Adrenal gland (tissue), 9 donors: ENCODE measurements at regions not wholly inside any gene's neighbourhood (a gene's known extent, or its start where the extent isn't known, plus 50 kb on each side); places are given as distances from the start of the nearest gene placed in this dataset.

Experiments
- DNase-seq, 7 donors: peaks; one replicate each; pipeline ENCODE4 v3.0.0-alpha.2; 2019 to 2020
- H3K27ac ChIP-seq, 5 donors: fragments of 200-600 bp; sonication (generic) in 4 of 5; 1 replicate in 3 of 5; 2 replicates in 2 of 5; pipeline versions ENCODE4 v1.5.1 to v1.8.0; 2016 to 2020; ENCODE audit warnings: mild to moderate bottlenecking in 1 of 5
- H3K27me3 ChIP-seq: fragments of 200-600 bp; 2 replicates; pipeline ENCODE4 v1.8.0; 2021
- H3K36me3 ChIP-seq, 2 donors: fragments of 200-600 bp; replicated peaks in 1 of 2; 1 replicate in 1 of 2; 2 replicates in 1 of 2; pipeline versions ENCODE4 v1.5.1 to v1.8.0; 2018 to 2022
- H3K4me1 ChIP-seq, 2 donors: fragments of 200-600 bp; replicated peaks in 1 of 2; 1 replicate in 1 of 2; 2 replicates in 1 of 2; pipeline versions ENCODE4 v1.5.1 to v1.8.0; 2018 to 2021
- H3K4me3 ChIP-seq, 4 donors: fragments of 200-600 bp; sonication (generic) in 3 of 4; one replicate each; pipeline ENCODE4 v1.5.1; 2016 to 2018
- H3K9me3 ChIP-seq, 3 donors: fragments of 200-600 bp; sonication (generic) in 1 of 3; replicated peaks in 1 of 3; 1 replicate in 2 of 3; 2 replicates in 1 of 3; pipeline versions ENCODE4 v1.5.1 to v1.8.0; 2016 to 2021
- POLR2A ChIP-seq, 2 donors: fragments of 450-650 bp; IDR thresholded peaks; one replicate each; pipeline ENCODE4 v1.6.1; 2017; ENCODE audit warnings: antibody characterized with exemption in 2 of 2, mild to moderate bottlenecking in 2 of 2, moderate library complexity in 1 of 2
- WGBS, 4 donors: extraction: QIAGEN DNeasy Blood & Tissue Kit in 2 of 4; methylation state at CpG; one replicate each; pipeline versions ENCODE4 v1.1.5 to v1.1.7; 2013 to 2017; 5-methylcytosine and 5-hydroxymethylcytosine counted together
- intact Hi-C, 2 donors: fragments of 100-400 bp; cut with DNase I; formaldehyde crosslinking; loops; one replicate each; pipeline versions ENCODE4 v1.14.1 to v1.15.0; 2022 to 2023
- TF ChIP-seq, protein P1 (sequence below), 6 experiments: fragments of 450-650 bp in 4 of 6; fragments of 200-600 bp in 2 of 6; sonication (generic) in 1 of 6; IDR thresholded peaks; 1 replicate in 5 of 6; 2 replicates in 1 of 6; pipeline versions ENCODE4 v1.5.1 to v1.8.0; 2016 to 2021; ENCODE audit warnings: antibody characterized with exemption in 6 of 6, mild to moderate bottlenecking in 2 of 6, moderate library complexity in 1 of 6
- donor health status: healthy with polysubstance abuse.
- donor health status: Bipolar disorder and iron deficiency.
- donor health status: DM: yes; HTN: yes; CAD: no.
- donor health status: DM: no; HTN: no; CAD: no.
- donor health status: DM: no; HTN: no; CAD: no.

DNA sequence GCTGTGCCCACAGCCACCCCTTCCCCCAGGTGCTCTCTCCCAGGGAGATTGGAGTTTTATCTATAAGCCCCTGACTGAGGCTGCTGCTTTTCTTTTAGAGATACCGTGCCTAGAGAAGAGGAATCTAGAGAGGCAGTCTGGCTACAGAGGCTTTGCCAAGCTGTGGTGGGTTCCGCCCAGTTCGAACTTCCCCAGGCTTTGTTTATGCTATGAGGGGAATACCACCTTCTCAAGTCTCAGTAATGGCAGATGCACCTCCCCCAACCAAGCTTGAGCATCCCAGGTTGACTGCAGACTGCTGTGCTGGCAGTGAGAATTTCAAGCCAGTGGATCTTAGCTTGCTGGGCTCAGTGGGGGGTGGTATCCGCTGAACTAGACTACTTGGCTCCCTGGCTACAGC lies 157.4 kb downstream of the CAAP1 start:
- 73 to 86% (median 84%) methylated on average over 3 to 4 of the region's 4 CpGs for WGBS, 4 donors
- DNase-seq: no peak
- H3K4me1 ChIP-seq: no peaks in the 10 kb centered on the region
- H3K9me3 ChIP-seq: no peaks in the 10 kb centered on the region
- H3K36me3 ChIP-seq: no peaks in the 10 kb centered on the region
- no peak for TF ChIP-seq POLR2A (IDR thresholded peaks at IDR 0.05)
- TF ChIP-seq, protein P1, sequence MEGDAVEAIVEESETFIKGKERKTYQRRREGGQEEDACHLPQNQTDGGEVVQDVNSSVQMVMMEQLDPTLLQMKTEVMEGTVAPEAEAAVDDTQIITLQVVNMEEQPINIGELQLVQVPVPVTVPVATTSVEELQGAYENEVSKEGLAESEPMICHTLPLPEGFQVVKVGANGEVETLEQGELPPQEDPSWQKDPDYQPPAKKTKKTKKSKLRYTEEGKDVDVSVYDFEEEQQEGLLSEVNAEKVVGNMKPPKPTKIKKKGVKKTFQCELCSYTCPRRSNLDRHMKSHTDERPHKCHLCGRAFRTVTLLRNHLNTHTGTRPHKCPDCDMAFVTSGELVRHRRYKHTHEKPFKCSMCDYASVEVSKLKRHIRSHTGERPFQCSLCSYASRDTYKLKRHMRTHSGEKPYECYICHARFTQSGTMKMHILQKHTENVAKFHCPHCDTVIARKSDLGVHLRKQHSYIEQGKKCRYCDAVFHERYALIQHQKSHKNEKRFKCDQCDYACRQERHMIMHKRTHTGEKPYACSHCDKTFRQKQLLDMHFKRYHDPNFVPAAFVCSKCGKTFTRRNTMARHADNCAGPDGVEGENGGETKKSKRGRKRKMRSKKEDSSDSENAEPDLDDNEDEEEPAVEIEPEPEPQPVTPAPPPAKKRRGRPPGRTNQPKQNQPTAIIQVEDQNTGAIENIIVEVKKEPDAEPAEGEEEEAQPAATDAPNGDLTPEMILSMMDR (IDR thresholded peaks at IDR 0.05): no peak
- no peak overlapping the region for H3K27ac ChIP-seq
- H3K4me3 ChIP-seq: no peak overlapping the region
- intact Hi-C loops: no loop called here
- no peaks in the 10 kb centered on the region for H3K27me3 ChIP-seq

DNA sequence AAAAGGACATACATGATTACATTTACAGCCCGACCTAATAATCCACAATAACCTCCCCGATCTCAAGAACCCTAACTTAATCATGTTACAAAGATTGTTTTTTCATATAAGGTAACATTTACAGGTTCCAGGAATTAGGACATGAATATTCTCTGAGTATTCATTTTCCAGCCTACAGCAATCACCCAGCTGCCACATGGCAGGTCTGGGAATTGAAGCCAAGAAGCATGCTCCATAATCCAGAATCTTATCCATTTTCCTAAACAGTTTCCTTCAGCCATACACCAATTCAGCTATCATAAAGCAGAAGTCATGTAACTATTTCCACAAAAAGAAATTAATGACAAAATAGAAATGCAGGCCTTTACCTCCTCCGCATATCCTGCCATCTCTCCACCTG lies 163.4 kb downstream of the CAAP1 start:
- TF ChIP-seq, protein P1 (IDR thresholded peaks at IDR 0.05): no peak
- TF ChIP-seq POLR2A (IDR thresholded peaks at IDR 0.05): no peak
- Histone ChIP-seq H3K27ac (no peak overlapping the region), H3K36me3 (no peaks in the 10 kb centered on the region), H3K4me1 (no peaks in the 10 kb centered on the region), H3K27me3 (no peaks in the 10 kb centered on the region), H3K4me3 (no peak overlapping the region), H3K9me3 (no peaks in the 10 kb centered on the region)
- no peak for DNase-seq
- intact Hi-C loops: no loop called here
- 83 to 90% (median 85%) methylated on average over 3 of the region's 3 CpGs for WGBS, 4 donors

DNA sequence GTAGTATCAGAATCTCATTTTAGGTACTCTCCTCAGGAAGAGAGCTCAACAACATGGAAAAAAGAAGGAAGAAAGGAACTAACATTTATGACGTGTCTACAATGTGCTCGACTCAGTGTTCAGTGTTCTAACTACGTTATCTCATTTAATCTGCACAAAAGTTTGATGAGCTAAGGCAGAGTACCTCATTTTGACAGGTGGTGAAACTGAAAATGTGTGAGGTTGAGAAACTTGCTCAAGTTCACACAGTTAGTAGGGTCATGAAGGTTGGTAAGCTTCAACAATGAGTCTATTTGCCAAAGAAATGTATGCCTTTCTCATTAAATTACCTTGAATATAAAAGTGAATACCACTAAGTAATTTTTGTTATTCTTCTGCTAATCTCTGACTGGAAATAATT lies 165.1 kb downstream of the CAAP1 start:
- TF ChIP-seq POLR2A (IDR thresholded peaks at IDR 0.05): no peak
- TF ChIP-seq, protein P1 (IDR thresholded peaks at IDR 0.05): no peak
- Histone ChIP-seq H3K9me3 (no peaks in the 10 kb centered on the region), H3K4me1 (no peaks in the 10 kb centered on the region), H3K27ac (no peak overlapping the region), H3K36me3 (no peaks in the 10 kb centered on the region), H3K27me3 (peaks cover under 1% of the 10 kb centered on the region), H3K4me3 (no peak overlapping the region)
- WGBS, 4 donors: 64 to 81% (median 73%) methylated on average over 3 of the region's 3 CpGs
- DNase-seq: no peak
- intact Hi-C loops: no loop called here

DNA sequence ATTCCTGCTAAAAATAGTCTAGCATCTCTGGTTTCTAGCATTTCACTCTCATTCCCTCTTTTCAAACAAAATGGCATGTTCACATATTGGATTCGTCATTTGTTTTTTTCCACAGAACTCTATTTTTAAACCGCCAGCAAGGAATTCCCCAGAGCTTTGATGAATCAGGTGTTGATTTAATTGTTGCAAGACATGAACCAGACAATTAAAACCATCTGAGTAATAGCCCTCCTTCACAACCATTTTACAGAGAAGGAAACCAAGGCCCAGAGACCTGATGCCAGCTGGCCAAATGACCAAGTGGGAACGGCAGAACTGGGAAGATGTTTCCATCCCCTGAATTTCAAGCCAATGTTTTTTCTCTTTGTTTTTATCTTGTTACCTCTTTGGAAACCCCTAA lies 167.0 kb downstream of the CAAP1 start:
- Histone ChIP-seq H3K9me3 (no peaks in the 10 kb centered on the region), H3K4me3 (no peak overlapping the region), H3K27me3 (peaks cover 12% of the 10 kb centered on the region), H3K27ac (no peak overlapping the region), H3K4me1 (no peaks in the 10 kb centered on the region), H3K36me3 (no peaks in the 10 kb centered on the region)
- TF ChIP-seq, protein P1 (IDR thresholded peaks at IDR 0.05): no peak
- TF ChIP-seq POLR2A (IDR thresholded peaks at IDR 0.05): no peak
- intact Hi-C loops: no loop called here
- no peak for DNase-seq
- WGBS, 4 donors: 53 to 67% (median 56%) methylated on average over 3 of the region's 3 CpGs
